GM21529 (cell line): ENCODE measurements at regions not wholly inside any gene's neighbourhood (a gene's known extent, or its start where the extent isn't known, plus 50 kb on each side); places are given as distances from the start of the nearest gene placed in this dataset.
"Not testable (repeated sequence)": the region's sequence is repeated elsewhere in the genome, so short reads cannot be mapped to it uniquely, and the experiment has no call there.

Source experiments
- ATAC-seq: cut with Tn5 transposase; IDR thresholded peaks from one replicate; pipeline ENCODE4 v1.9.1; 2021; ENCODE audit not compliant: unreplicated experiment

DNA sequence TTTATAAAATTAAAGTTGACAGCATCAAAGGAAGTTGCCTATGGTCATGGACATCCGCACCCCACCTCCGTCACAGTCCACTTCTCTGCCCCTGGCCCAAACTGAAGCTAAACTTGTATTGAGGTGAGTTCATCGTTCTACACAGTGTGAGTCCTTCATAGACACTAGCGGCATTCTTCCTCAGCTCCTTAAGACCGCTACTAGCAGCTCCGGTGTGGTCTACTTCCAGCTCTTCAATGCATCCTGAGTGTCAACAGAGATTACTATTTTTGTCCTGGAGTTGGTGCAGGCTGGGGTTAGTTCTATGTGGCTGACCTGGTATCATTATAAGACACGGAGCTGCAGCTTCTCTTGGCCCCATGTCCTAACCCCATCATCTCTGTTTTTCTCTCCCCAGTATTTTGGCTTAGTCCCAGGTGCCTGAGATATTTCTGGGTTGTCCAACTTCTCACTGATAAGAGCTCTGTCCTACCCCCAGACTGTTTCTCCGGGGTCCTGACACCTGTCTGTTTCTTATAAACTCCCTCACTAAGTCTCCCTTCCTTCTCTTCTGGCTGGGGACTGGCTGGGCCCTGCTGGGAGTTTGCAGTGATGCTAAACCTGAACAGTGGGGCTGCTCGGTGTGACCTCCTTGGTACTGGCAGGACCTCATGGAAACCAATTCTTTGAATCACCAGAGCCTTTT lies 169.2 kb upstream of the ATP10A start:
- ATAC-seq, result no peak

DNA sequence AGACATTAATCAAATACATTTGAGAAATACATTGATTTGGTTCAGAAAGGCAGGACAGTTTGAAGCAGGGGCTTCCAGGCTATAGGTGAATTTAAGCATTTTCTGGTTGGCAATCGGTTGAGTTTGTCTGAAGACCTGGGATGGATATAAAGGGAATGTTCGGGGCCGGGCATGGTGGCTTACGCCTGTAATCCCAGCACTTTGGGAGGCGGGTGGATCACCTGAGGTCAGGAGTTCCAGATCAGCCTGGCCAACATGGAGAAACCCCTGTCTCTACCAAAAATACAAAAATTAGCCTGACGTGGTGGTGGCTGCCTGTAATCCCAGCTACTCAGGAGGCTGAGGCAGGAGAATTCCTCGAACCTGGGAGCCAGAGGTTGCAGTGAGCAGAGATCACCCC lies 166.5 kb upstream of the ATP10A start:
- not testable (repeated sequence) for ATAC-seq

DNA sequence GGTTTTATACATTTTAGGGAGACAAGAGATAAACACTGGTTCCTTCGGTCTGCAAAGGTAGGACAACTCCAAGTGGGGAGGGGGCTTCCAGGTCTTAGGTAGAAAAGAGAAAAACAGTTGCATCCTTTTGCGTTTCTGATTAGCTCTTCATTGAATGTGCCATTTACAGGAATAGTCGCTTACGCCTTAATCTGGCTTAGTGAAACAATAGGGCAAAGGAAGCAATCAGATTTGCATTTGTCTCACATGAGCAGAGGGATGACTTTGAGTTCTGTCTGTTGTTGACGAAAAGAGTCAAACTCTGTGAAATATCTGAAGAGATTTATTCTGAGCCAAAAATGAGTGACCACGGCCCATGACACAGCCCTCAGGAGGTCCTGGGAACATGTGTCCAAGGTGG lies 166.0 kb upstream of the ATP10A start:
- no peak for ATAC-seq

- no peak for ATAC-seq
Measured at GRCh38 chr15:26028086-26028740, 165.1 kb upstream of the ATP10A start.

DNA sequence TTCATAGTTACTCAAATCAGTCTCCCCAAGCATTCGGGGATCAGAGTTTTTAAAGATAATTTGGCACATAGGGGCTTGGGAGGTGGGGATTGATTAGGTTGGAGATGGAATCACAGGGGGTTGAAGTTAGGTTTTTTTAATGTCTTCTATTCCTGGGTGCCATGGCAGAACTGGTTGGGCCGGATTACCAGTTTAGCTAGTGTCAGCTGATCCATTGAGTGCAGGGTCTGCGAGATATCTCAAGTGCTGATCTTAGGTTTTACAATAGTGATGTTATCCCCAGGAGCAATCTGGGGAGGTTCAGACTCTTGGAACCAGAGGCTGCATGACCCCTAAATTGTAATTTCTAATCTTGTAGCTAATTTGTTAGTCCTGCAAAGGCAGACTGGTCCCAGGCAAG lies 163.5 kb upstream of the ATP10A start:
- ATAC-seq, result not testable (repeated sequence)

- ATAC-seq, result no peak
Measured at GRCh38 chr15:26024241-26024640, 161.1 kb upstream of the ATP10A start.

DNA sequence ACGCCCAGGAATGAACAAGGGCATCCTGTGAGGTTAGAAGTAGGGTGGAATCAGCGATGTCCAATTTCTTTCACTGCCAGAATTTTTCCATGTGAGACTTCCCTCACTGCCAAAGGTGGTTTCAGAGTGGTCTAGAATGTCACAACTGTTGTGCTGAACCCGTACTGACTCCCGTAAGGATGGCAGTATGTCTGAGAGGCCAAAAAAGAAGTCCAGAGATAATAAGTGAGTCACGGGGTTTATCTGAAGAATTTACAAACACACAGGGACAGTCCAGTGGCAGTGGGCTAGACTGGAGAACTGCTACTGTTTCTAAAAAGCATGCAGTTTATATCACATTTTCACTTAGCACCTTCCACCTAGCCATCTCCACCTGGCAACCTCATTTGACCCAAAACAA lies 160.6 kb upstream of the ATP10A start:
- ATAC-seq, result no peak

- ATAC-seq, result no peak
Measured at GRCh38 chr15:26023231-26023630, 160.1 kb upstream of the ATP10A start.

DNA sequence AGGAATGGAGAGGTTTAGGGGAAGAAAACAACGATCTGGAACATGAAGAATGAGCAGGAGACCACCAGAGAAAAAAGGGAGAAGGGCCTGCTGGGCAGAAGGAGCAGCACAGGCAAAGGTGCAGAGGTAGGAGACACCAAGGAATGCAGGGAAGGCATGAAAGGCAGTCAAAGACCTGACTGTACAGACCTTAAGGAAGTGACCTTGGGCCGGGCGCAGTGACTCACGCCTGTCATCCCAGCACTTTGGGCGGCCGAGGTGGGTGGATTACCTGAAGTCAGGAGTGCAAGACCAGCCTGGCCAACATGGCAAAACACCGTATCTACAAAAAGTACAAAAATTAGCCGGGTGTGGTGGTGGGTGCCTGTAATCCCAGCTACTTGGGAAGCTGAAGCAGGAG lies 157.7 kb upstream of the ATP10A start:
- ATAC-seq, result no peak

- no peak for ATAC-seq
Measured at GRCh38 chr15:26017665-26018064, 154.5 kb upstream of the ATP10A start.

- ATAC-seq, result no peak
Measured at GRCh38 chr15:26015516-26016075, 152.5 kb upstream of the ATP10A start.

DNA sequence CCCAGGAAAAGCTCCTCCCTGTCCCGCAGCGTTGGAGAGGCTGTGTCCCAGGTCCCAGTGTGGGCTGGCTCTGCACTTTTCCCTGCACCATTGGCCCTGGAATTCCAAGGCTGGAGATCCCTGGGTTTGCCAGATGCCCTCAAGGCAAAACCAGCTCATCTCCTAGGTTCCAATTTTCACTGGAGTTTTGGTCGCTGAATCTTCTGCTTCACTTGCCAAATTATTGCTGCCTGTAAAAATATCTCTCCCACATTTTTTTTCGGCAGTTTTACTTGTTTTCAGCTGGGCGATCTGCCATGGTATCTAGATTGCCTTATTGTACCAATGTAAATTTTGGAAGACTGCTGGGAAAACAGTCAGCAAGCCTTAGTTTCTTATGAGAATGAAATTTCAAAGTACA lies 150.9 kb upstream of the ATP10A start:
- ATAC-seq, result no peak

DNA sequence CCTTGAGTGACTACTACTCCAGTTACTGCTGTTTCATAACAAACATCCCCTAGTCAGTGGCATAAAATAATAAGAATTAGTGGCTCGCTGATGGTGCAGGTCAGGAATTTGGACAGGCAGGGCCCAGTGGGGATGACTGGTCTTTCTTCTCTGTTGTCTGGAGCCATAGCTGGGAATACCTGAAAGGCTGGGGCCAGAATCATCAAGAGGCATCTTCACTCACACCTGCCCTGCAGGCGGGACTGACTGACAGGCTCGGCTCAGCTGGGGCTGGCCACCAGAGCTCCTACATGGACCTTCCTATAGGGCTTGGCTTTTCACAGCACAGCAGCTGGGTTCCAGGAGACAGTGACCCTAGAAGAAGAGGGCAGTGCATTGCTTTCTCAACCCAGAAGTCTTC lies 148.8 kb upstream of the ATP10A start:
- no peak for ATAC-seq

- no peak for ATAC-seq
Measured at GRCh38 chr15:26007151-26007550, 144.0 kb upstream of the ATP10A start.

GRCh38 chr15:26001201-26001600 lies 138.1 kb upstream of the ATP10A start:
- ATAC-seq, result no peak

DNA sequence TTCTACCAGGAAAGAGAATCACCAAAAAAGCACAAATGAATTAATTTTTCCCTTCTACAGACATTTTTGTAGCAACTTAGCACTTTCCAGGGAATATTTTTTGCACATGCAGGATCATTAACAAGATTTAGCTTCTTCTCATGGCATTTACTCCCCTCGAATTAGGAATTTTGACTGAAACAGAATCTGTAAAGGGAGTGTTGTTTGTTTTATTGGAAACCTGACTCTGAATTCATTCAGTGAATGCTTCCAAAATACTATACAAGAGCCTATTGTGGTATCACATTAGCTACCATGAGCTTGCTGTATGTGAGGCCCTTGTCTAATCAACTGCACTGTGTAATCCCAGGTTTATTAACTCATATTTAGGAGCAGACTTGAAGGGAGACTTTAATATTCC lies 130.4 kb upstream of the ATP10A start:
- ATAC-seq, result no peak

GRCh38 chr15:25990220-25990619 lies 127.1 kb upstream of the ATP10A start:
- no peak for ATAC-seq

- ATAC-seq, result no peak
Measured at GRCh38 chr15:25989327-25989726, 126.2 kb upstream of the ATP10A start.

DNA sequence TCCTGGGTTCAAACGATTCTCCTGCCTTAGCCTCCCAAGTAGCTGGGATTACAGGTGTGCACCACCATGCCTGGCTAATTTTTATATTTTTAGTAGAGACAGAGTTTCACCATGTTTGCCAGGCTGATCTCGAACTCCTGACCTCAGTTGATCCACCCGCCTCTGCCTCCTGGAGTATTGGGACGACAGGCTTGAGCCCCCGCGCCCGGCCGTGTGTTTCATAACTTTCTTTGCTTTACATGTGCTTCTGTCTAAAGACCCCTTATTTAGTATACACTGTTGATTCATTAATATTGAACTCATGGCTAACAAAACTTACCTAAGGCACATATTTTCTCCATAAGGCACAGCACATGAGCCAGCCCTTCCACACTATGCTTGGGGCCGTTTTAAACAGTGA lies 125.6 kb upstream of the ATP10A start:
- ATAC-seq, result not testable (repeated sequence)

GRCh38 chr15:25987638-25988037 lies 124.5 kb upstream of the ATP10A start:
- no peak for ATAC-seq

- ATAC-seq, result no peak
Measured at GRCh38 chr15:25985165-25985564, 122.0 kb upstream of the ATP10A start.

- no peak for ATAC-seq
Measured at GRCh38 chr15:25982736-25983135, 119.6 kb upstream of the ATP10A start.

DNA sequence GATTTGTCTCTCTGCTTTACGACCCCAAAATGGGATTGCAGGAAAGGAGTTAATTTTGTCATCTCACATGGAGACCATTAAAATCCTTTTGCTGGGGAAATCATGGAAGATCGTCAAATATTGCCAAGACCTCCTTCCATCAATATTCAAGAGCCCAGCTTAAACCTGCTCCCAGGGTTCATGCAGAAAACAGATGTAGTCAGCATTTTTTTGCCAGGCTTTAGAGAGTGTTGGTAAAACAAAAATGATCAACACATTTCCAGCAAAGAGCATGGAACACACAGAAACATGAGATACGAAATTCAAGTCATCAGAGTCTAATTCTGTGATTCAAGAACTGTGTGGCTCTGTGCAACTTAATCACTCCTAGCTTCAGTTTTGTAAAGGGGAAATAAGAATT lies 118.0 kb upstream of the ATP10A start:
- no peak for ATAC-seq
